ENCODE measurements at regions not wholly inside any gene's neighbourhood (a gene's known extent, or its start where the extent isn't known, plus 50 kb on each side); places are given as distances from the start of the nearest gene placed in this dataset.

DNA sequence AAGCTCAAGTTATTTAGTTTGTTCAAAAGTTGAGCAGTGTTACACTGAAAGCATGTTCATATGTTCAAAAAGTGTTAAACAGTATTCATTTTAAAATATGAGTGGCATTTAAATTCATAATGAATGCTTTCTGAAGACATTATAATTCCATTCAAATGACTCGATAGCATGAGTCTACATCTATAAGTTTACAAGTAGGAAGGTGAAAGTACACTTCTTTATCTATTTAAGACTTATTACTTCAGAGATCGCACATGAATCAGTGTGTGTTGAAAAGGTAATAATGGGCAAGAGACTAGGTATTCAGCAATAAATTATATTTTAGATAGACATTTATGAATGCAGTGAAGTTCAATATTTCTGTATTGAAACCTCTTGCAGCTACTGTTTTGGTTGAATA, 456.1 kb downstream of the GRXCR1 start:
- H3K4me1 Mint-ChIP-seq (ENCODE audit: unreplicated experiment) = no peaks in the 10 kb centered on the region
- no peak overlapping the region for H3K4me3 Mint-ChIP-seq (ENCODE audit: unreplicated experiment)
- no peaks in the 10 kb centered on the region for H3K27me3 Mint-ChIP-seq (ENCODE audit: unreplicated experiment)
- TF ChIP-seq, protein P1, sequence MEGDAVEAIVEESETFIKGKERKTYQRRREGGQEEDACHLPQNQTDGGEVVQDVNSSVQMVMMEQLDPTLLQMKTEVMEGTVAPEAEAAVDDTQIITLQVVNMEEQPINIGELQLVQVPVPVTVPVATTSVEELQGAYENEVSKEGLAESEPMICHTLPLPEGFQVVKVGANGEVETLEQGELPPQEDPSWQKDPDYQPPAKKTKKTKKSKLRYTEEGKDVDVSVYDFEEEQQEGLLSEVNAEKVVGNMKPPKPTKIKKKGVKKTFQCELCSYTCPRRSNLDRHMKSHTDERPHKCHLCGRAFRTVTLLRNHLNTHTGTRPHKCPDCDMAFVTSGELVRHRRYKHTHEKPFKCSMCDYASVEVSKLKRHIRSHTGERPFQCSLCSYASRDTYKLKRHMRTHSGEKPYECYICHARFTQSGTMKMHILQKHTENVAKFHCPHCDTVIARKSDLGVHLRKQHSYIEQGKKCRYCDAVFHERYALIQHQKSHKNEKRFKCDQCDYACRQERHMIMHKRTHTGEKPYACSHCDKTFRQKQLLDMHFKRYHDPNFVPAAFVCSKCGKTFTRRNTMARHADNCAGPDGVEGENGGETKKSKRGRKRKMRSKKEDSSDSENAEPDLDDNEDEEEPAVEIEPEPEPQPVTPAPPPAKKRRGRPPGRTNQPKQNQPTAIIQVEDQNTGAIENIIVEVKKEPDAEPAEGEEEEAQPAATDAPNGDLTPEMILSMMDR (IDR thresholded peaks at IDR 0.05) = no peak
- H3K27ac Mint-ChIP-seq (ENCODE audit: unreplicated experiment) = no peak overlapping the region
- H3K36me3 Mint-ChIP-seq (ENCODE audit: unreplicated experiment) = no peaks in the 10 kb centered on the region
- H3K9me3 Mint-ChIP-seq (ENCODE audit: unreplicated experiment) = no peaks in the 10 kb centered on the region
- no peak for DNase-seq (ENCODE audit: extremely low spot score, unreplicated experiment)

- Mint-ChIP-seq H3K9me3 (ENCODE audit: unreplicated experiment) (no peaks in the 10 kb centered on the region), H3K4me1 (ENCODE audit: unreplicated experiment) (no peaks in the 10 kb centered on the region), H3K36me3 (ENCODE audit: unreplicated experiment) (no peaks in the 10 kb centered on the region), H3K27ac (ENCODE audit: unreplicated experiment) (no peak overlapping the region), H3K27me3 (ENCODE audit: unreplicated experiment) (no peaks in the 10 kb centered on the region), H3K4me3 (ENCODE audit: unreplicated experiment) (no peak overlapping the region)
- TF ChIP-seq, protein P1 (IDR thresholded peaks at IDR 0.05) = no peak
- no peak for DNase-seq (ENCODE audit: extremely low spot score, unreplicated experiment)
Measured at GRCh38 chr4:43351970-43352806, 459.7 kb downstream of the GRXCR1 start.

- Mint-ChIP-seq H3K4me1 (ENCODE audit: unreplicated experiment) (no peaks in the 10 kb centered on the region), H3K4me3 (ENCODE audit: unreplicated experiment) (no peak overlapping the region), H3K27me3 (ENCODE audit: unreplicated experiment) (no peaks in the 10 kb centered on the region), H3K9me3 (ENCODE audit: unreplicated experiment) (no peaks in the 10 kb centered on the region), H3K36me3 (ENCODE audit: unreplicated experiment) (no peaks in the 10 kb centered on the region), H3K27ac (ENCODE audit: unreplicated experiment) (no peak overlapping the region)
- DNase-seq (ENCODE audit: extremely low spot score, unreplicated experiment) = no peak
- TF ChIP-seq, protein P1 (IDR thresholded peaks at IDR 0.05) = no peak
Measured at GRCh38 chr4:43352859-43353258, 460.3 kb downstream of the GRXCR1 start.

GRCh38 chr4:43353552-43353951, 461.0 kb downstream of the GRXCR1 start:
- Mint-ChIP-seq H3K9me3 (ENCODE audit: unreplicated experiment) (no peaks in the 10 kb centered on the region), H3K27me3 (ENCODE audit: unreplicated experiment) (no peaks in the 10 kb centered on the region), H3K36me3 (ENCODE audit: unreplicated experiment) (no peaks in the 10 kb centered on the region), H3K4me3 (ENCODE audit: unreplicated experiment) (no peak overlapping the region), H3K27ac (ENCODE audit: unreplicated experiment) (no peak overlapping the region), H3K4me1 (ENCODE audit: unreplicated experiment) (no peaks in the 10 kb centered on the region)
- DNase-seq (ENCODE audit: extremely low spot score, unreplicated experiment) = no peak
- TF ChIP-seq, protein P1 (IDR thresholded peaks at IDR 0.05) = no peak

GRCh38 chr4:43356786-43357185, 464.3 kb downstream of the GRXCR1 start:
- no peak overlapping the region for H3K27ac Mint-ChIP-seq (ENCODE audit: unreplicated experiment)
- no peaks in the 10 kb centered on the region for H3K9me3 Mint-ChIP-seq (ENCODE audit: unreplicated experiment)
- TF ChIP-seq, protein P1 (IDR thresholded peaks at IDR 0.05) = no peak
- no peaks in the 10 kb centered on the region for H3K27me3 Mint-ChIP-seq (ENCODE audit: unreplicated experiment)
- DNase-seq (ENCODE audit: extremely low spot score, unreplicated experiment) = no peak
- H3K4me1 Mint-ChIP-seq (ENCODE audit: unreplicated experiment) = no peaks in the 10 kb centered on the region
- H3K4me3 Mint-ChIP-seq (ENCODE audit: unreplicated experiment) = no peak overlapping the region
- no peaks in the 10 kb centered on the region for H3K36me3 Mint-ChIP-seq (ENCODE audit: unreplicated experiment)
